GM13977 (cell line): ENCODE measurements at regions not wholly inside any gene's neighbourhood (a gene's known extent, or its start where the extent isn't known, plus 50 kb on each side); places are given as distances from the start of the nearest gene placed in this dataset.

ENCODE experiments used
- DNase-seq: peaks from one replicate; pipeline ENCODE4 v3.0.0; 2012; ENCODE audit warnings: low spot score
- in situ Hi-C: fragments of 300-500 bp; cut with MboI; formaldehyde crosslinking; loops from one replicate; pipeline ENCODE4 v1.12.0; 2022; ENCODE audit warnings: low sequenced_read_pairs, low pct_unique_long_range_greater_than_20kb, mixed read lengths, inconsistent platforms; ENCODE audit not compliant: unreplicated experiment
- TF ChIP-seq, protein P1 (sequence below): IDR thresholded peaks from 2 replicates; pipeline ENCODE4 v1.5.1; 2012; ENCODE audit warnings: mild to moderate bottlenecking, control low read depth; ENCODE audit not compliant: insufficient read depth; ENCODE audit errors: extremely low read depth, missing control alignments

DNA sequence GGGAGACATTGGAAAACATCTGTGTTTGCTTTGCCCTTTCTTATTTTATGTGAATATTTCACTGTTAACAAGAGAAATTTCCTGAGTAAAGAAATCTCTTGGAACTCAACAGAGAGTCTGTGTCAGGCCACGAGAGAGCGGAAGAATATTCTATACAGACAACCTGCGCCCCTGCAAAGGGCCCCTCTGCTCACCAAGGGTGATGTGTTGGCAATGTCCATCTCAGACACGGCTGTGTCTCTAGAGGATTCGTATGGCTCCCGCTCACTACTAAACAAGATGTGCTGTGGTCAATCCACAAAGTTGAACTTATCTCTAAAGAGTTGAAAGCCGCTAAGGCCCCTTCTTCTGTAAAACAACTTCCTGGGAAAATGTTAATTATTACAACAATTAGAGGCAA lies 241.0 kb upstream of the IRX1 start:
- DNase-seq = no peak
- in situ Hi-C loops = no loop called here
- TF ChIP-seq, protein P1, sequence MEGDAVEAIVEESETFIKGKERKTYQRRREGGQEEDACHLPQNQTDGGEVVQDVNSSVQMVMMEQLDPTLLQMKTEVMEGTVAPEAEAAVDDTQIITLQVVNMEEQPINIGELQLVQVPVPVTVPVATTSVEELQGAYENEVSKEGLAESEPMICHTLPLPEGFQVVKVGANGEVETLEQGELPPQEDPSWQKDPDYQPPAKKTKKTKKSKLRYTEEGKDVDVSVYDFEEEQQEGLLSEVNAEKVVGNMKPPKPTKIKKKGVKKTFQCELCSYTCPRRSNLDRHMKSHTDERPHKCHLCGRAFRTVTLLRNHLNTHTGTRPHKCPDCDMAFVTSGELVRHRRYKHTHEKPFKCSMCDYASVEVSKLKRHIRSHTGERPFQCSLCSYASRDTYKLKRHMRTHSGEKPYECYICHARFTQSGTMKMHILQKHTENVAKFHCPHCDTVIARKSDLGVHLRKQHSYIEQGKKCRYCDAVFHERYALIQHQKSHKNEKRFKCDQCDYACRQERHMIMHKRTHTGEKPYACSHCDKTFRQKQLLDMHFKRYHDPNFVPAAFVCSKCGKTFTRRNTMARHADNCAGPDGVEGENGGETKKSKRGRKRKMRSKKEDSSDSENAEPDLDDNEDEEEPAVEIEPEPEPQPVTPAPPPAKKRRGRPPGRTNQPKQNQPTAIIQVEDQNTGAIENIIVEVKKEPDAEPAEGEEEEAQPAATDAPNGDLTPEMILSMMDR = no peak

DNA sequence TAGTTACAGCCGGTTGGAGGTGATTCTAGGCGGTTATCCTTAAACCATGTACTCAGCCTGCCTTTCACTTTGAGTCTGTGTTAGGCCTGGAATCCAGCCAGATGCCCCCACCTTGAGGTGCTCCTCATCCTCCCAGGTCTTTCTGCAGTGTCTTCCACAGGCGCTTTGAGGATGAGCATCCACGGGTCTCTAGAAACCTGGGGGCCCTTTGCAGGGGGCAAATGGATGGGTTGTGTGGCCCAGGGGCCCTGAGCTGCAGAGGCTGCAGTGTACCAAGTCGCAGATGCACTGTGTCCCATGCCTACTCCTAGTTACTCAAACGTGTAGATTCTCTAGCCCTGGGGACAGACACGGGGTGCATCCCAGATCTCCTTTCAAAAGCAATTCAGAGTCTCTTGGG lies 242.1 kb upstream of the IRX1 start:
- TF ChIP-seq, protein P1 = no peak
- DNase-seq = no peak
- in situ Hi-C loops = no loop called here

DNA sequence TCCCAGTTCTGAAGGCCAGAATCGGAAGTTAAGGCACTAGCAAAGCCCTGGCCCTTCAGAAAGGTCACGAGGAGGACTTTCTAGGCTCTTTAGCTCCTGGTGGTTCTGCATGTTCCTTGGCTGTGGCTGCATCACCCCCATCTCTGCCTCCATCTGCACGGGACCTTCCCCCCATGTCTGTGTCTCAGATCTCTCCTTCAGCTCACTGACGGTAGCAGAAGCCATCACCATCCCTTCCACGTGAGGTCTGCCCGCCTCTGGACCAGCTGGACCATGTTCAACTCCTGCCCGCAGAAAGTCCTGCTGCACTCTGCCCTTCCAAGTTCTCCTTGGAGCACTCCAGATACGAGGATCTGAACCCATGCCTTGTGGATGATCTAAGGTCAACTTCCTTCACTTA lies 242.9 kb upstream of the IRX1 start:
- no peak for DNase-seq
- in situ Hi-C loops = no loop called here
- TF ChIP-seq, protein P1 = no peak

DNA sequence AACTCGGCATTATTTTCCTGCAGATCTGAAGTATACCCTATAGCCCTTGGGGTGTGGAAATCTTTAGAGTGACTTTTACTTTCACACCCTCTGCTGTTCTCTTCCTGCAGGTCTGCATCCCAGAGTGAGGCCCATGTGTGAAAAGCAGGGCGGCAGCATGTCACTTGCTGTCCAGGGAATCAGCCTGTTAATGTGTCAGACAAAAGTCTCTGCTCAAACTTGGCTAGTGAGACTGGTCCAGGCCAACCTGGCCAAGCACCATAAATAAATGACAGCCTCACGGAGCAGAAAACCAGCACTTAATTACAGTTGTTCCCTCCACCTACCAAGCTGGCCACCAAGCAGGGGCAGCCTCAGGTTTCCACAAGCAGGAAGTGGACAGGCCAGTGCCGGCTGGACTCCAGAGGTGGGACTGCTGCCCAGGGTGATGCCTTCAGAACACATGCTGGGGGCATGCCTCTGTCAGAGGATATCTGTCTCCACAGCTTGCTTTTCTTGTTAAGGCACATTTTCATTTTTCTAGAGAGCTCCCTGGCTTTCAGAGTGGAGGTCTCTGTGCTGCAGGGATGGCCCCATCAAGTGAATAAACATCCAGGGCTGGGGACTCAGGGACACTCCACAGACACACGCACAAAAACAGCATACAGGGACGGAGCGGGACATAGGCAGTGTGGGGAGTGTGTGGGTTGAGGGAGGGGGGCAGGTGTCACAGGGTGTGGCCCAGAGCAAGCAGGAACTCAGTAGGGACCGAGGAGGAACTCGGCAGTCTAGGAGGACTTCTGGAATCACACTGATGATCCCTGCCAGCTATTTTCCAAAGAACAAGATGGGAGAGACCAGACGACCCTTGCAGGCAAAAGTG lies 243.8 kb upstream of the IRX1 start:
- TF ChIP-seq, protein P1 = no peak
- in situ Hi-C loops = no loop called here
- DNase-seq = no peak

DNA sequence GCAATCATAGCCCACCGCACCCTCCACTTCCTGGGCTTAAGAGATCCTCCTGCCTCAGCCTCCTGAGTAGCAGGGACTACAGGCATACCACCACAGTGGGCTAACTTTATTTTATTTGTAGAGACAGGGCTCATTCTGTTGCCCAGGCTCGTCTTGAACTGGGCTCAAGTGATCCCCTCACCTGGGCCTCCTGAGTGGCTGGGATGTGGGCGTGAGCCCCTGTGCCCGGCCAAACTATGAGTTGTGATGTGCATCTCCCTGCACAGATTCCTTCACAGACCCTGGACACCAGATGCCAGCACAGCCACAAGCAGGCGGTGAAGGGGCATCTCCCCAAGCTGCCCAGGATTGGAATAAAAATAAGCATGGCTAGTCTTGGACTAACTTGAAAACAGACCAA lies 244.9 kb upstream of the IRX1 start:
- DNase-seq = no peak
- TF ChIP-seq, protein P1 = no peak
- in situ Hi-C loops = no loop called here

DNA sequence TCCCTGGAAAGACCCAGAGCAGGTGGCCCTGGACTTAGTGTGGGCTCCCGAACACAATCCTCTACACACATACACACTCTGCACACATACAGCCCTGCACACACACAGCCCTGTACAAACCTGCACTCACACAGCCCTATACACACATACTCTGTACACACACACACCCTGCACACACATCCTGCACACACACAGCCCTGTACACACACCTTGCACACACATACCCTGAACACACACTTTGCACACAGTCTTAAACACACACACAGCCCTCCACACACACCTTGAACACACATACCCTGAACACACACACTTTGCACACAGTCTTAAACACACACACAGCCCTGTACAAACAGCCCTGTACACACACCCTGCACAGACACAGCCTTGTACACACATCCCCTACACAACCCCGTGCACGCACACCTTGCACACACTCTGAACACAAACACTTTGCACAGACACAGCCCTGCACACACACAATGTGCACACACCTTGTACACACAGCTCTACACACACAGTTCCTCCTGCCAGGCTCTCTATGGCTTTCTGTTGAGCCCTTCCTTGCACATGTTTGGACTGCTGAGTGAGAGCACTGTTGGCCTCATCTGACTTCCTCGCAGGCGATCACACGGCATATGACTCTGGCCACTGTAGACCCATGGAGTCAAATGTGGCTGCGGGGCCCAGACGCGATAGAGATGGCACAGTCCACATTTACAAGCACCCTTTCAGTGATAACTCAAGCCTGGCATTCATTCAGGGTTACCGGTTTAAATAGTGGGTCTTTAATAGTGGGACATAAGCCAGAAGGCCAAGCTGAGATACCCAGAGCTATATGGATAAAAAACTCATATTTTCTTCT lies 245.7 kb upstream of the IRX1 start:
- TF ChIP-seq, protein P1 = no peak
- in situ Hi-C loops = no loop called here
- DNase-seq = no peak
